CMK (cell line): ENCODE measurements at regions not wholly inside any gene's neighbourhood (a gene's known extent, or its start where the extent isn't known, plus 50 kb on each side); places are given as distances from the start of the nearest gene placed in this dataset.

Source experiments
- DNase-seq: peaks from one replicate; pipeline ENCODE4 v3.0.0-alpha.2; 2010; ENCODE audit warnings: low read depth

GRCh38 chr1:86229405-86229975 is 72.9 kb upstream of the COL24A1 start:
- no peak for DNase-seq

GRCh38 chr1:86228546-86228945 is 72.0 kb upstream of the COL24A1 start:
- no peak for DNase-seq

- no peak for DNase-seq
Observed at GRCh38 chr1:86227026-86227425, 70.5 kb upstream of the COL24A1 start.

- no peak for DNase-seq
Observed at GRCh38 chr1:86226204-86226603, 69.6 kb upstream of the COL24A1 start.

GRCh38 chr1:86224651-86225310 is 68.2 kb upstream of the COL24A1 start:
- DNase-seq: no peak

- DNase-seq: peak; percentile 34
Observed at GRCh38 chr1:86218859-86219258, 62.3 kb upstream of the COL24A1 start.

- no peak for DNase-seq
Observed at GRCh38 chr1:86214605-86215004, 58.0 kb upstream of the COL24A1 start.

GRCh38 chr1:86209346-86209745 is 52.8 kb upstream of the COL24A1 start:
- DNase-seq: no peak

GRCh38 chr1:86207323-86207722 is 50.8 kb upstream of the COL24A1 start:
- DNase-seq: no peak
